RWPE2 (cell line): ENCODE measurements at regions not wholly inside any gene's neighbourhood (a gene's known extent, or its start where the extent isn't known, plus 50 kb on each side); places are given as distances from the start of the nearest gene placed in this dataset.

Source experiments
- ATAC-seq: fragments of 200-7000 bp; cut with Tn5 transposase; 3 replicates; pipeline ENCODE4 v1.9.1; 2021; ENCODE audit warnings: low read depth
- DNase-seq: peaks from one replicate; pipeline ENCODE4 v3.0.0-alpha.2; 2020; ENCODE audit warnings: low spot score
- H3K27ac ChIP-seq: fragments of 450-650 bp; 2 replicates; pipeline ENCODE4 v1.5.1; 2017; ENCODE audit warnings: mild to moderate bottlenecking; ENCODE audit not compliant: poor library complexity, severe bottlenecking
- H3K27me3 ChIP-seq: fragments of 250-450 bp; sonication (Bioruptor Pico); 2 replicates; pipeline ENCODE4 v1.5.1; 2021; ENCODE audit warnings: mild to moderate bottlenecking, moderate library complexity; ENCODE audit not compliant: insufficient read depth, poor library complexity, severe bottlenecking
- H3K36me3 ChIP-seq: fragments of 250-450 bp; sonication (Bioruptor Pico); 2 replicates; pipeline ENCODE4 v1.5.1; 2020; ENCODE audit warnings: low read depth, mild to moderate bottlenecking, moderate library complexity
- H3K4me1 ChIP-seq: fragments of 250-450 bp; sonication (Bioruptor Pico); 2 replicates; pipeline ENCODE4 v1.5.1; 2021; ENCODE audit warnings: mild to moderate bottlenecking, moderate library complexity; ENCODE audit not compliant: insufficient read depth, poor library complexity, severe bottlenecking
- H3K4me3 ChIP-seq: fragments of 250-450 bp; sonication (Bioruptor Pico); 2 replicates; pipeline ENCODE4 v1.5.1; 2021; ENCODE audit warnings: mild to moderate bottlenecking, moderate library complexity; ENCODE audit not compliant: severe bottlenecking
- H3K9me3 ChIP-seq: fragments of 250-450 bp; sonication (Bioruptor Pico); 2 replicates; pipeline ENCODE4 v1.5.1; 2021; ENCODE audit warnings: mild to moderate bottlenecking, moderate library complexity; ENCODE audit not compliant: severe bottlenecking
- CTCF ChIP-seq: fragments of 450-650 bp; IDR thresholded peaks from one replicate; pipeline ENCODE4 v1.5.1; 2017; ENCODE audit warnings: mild to moderate bottlenecking, moderate library complexity; ENCODE audit not compliant: poor library complexity, severe bottlenecking

- H3K27ac ChIP-seq, result no peak overlapping the region
- no peaks in the 10 kb centered on the region for H3K36me3 ChIP-seq
- no peak for DNase-seq
- H3K4me3 ChIP-seq, result no peak overlapping the region
- no peaks in the 10 kb centered on the region for H3K27me3 ChIP-seq
- H3K9me3 ChIP-seq, result no peaks in the 10 kb centered on the region
- H3K4me1 ChIP-seq, result no peaks in the 10 kb centered on the region
- no peak for TF ChIP-seq CTCF
- no peak for ATAC-seq
These were observed 431.2 kb upstream of the GYPC start for GRCh38 chr2:126224776-126225175.

DNA sequence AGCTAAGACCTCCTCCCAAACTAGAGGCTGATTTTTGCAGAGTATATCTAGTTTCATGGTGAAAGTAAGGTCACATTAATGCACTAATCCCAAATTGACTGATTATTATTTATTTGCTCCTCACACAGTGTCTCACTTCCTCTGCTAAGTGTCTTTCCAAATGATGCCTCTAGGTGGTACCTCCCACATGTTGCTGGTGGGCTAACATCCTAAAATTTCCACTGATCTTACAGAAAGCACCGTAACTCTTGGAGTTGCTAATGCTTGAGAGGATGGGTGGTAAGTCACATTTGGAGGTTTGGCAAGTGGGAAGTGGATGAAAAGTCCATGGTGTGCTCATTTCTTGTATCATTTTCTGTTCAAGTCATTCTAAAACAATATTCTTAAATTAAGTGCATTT, 428.7 kb upstream of the GYPC start:
- Histone ChIP-seq H3K27ac (no peak overlapping the region), H3K4me1 (no peaks in the 10 kb centered on the region), H3K4me3 (no peak overlapping the region), H3K27me3 (no peaks in the 10 kb centered on the region), H3K36me3 (no peaks in the 10 kb centered on the region), H3K9me3 (no peaks in the 10 kb centered on the region)
- DNase-seq, result no peak
- 0 out of 3 replicates have a peak, but pooled peaks have one; percentile 33 for ATAC-seq
- no peak for TF ChIP-seq CTCF

GRCh38 chr2:126228531-126228930, 427.4 kb upstream of the GYPC start:
- no peak for ATAC-seq
- Histone ChIP-seq H3K27me3 (no peaks in the 10 kb centered on the region), H3K4me1 (no peaks in the 10 kb centered on the region), H3K9me3 (no peaks in the 10 kb centered on the region), H3K36me3 (no peaks in the 10 kb centered on the region), H3K4me3 (no peak overlapping the region), H3K27ac (no peak overlapping the region)
- no peak for DNase-seq
- TF ChIP-seq CTCF, result no peak

DNA sequence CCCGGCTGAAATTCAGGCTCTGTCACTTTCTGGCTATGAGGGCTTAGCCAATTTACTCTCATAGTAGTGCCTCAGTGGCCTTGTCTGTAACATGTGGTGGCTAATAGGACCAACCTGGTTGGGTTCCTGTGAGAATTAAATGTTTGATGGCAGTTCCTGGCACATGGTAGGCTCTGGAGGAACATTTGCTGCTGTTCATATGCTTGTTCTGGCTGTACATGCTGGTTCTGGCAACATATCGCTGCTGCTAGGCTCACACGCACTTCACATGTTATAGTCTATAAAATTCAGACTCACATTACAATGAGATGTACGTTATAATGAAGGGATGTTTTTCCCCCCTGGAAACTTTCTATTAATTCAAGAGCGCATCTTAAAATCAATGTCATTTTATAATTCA, 417.7 kb upstream of the GYPC start:
- H3K4me3 ChIP-seq, result no peak overlapping the region
- no peak overlapping the region for H3K27ac ChIP-seq
- DNase-seq (no peak), ATAC-seq (no peak)
- H3K27me3 ChIP-seq, result no peaks in the 10 kb centered on the region
- no peaks in the 10 kb centered on the region for H3K36me3 ChIP-seq
- H3K4me1 ChIP-seq, result no peaks in the 10 kb centered on the region
- no peaks in the 10 kb centered on the region for H3K9me3 ChIP-seq
- no peak for TF ChIP-seq CTCF

GRCh38 chr2:126239320-126239955, 416.5 kb upstream of the GYPC start:
- no peaks in the 10 kb centered on the region for H3K27me3 ChIP-seq
- no peak overlapping the region for H3K4me3 ChIP-seq
- no peak for TF ChIP-seq CTCF
- no peaks in the 10 kb centered on the region for H3K36me3 ChIP-seq
- no peaks in the 10 kb centered on the region for H3K4me1 ChIP-seq
- no peak for ATAC-seq
- no peak overlapping the region for H3K27ac ChIP-seq
- DNase-seq, result no peak
- H3K9me3 ChIP-seq, result no peaks in the 10 kb centered on the region
